ENCODE measurements at regions not wholly inside any gene's neighbourhood (a gene's known extent, or its start where the extent isn't known, plus 50 kb on each side); places are given as distances from the start of the nearest gene placed in this dataset.

GRCh38 chr16:79329166-79329521 lies 271.4 kb downstream of the MAF start:
- no peak for TF ChIP-seq SP1 (IDR thresholded peaks at IDR 0.05; ENCODE audit: low read depth, low read length)
- no peak for TF ChIP-seq TAF1 (IDR thresholded peaks at IDR 0.05; ENCODE audit: low read depth, low read length)
- TF ChIP-seq SRF (IDR thresholded peaks at IDR 0.05; ENCODE audit: low read depth, low read length), result no peak
- TF ChIP-seq, protein P1, sequence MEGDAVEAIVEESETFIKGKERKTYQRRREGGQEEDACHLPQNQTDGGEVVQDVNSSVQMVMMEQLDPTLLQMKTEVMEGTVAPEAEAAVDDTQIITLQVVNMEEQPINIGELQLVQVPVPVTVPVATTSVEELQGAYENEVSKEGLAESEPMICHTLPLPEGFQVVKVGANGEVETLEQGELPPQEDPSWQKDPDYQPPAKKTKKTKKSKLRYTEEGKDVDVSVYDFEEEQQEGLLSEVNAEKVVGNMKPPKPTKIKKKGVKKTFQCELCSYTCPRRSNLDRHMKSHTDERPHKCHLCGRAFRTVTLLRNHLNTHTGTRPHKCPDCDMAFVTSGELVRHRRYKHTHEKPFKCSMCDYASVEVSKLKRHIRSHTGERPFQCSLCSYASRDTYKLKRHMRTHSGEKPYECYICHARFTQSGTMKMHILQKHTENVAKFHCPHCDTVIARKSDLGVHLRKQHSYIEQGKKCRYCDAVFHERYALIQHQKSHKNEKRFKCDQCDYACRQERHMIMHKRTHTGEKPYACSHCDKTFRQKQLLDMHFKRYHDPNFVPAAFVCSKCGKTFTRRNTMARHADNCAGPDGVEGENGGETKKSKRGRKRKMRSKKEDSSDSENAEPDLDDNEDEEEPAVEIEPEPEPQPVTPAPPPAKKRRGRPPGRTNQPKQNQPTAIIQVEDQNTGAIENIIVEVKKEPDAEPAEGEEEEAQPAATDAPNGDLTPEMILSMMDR (IDR thresholded peaks at IDR 0.05; ENCODE audit: control extremely low read depth in 1 of 3, insufficient read depth in 1 of 3, low read depth in 1 of 3, low read length in 3 of 3), result no peak
- no peak for TF ChIP-seq CHD1 (IDR thresholded peaks at IDR 0.05; ENCODE audit: low read depth, low read length)
- TF ChIP-seq YY1 (IDR thresholded peaks at IDR 0.05; ENCODE audit: low read depth, low read length), result no peak
- no peak for TF ChIP-seq POLR2AphosphoS5 (IDR thresholded peaks at IDR 0.05; ENCODE audit: low read depth, low read length)
- TF ChIP-seq JUND (IDR thresholded peaks at IDR 0.05; ENCODE audit: low read length), result no peak
- TF ChIP-seq EZH2 (IDR thresholded peaks at IDR 0.05; ENCODE audit: low read depth, low read length, severe bottlenecking), result no peak
- no peak for TF ChIP-seq CTBP2 (IDR thresholded peaks at IDR 0.05; ENCODE audit: borderline replicate concordance, insufficient read depth, insufficient read length, low read length)
- no peak for TF ChIP-seq JUN (IDR thresholded peaks at IDR 0.05; ENCODE audit: low read depth, low read length)
- no peak for TF ChIP-seq BRCA1 (IDR thresholded peaks at IDR 0.05; ENCODE audit: low read depth, low read length)
- no peak for TF ChIP-seq ASH2L (IDR thresholded peaks at IDR 0.05; ENCODE audit: low read length)

All from H1 (cell line).